HG02798 (cell line): ENCODE measurements at regions not wholly inside any gene's neighbourhood (a gene's known extent, or its start where the extent isn't known, plus 50 kb on each side); places are given as distances from the start of the nearest gene placed in this dataset.

Source experiments
- ATAC-seq: cut with Tn5 transposase; IDR thresholded peaks from one replicate; pipeline ENCODE4 v1.9.1; 2021; ENCODE audit warnings: mild to moderate bottlenecking; ENCODE audit not compliant: unreplicated experiment, poor library complexity

DNA sequence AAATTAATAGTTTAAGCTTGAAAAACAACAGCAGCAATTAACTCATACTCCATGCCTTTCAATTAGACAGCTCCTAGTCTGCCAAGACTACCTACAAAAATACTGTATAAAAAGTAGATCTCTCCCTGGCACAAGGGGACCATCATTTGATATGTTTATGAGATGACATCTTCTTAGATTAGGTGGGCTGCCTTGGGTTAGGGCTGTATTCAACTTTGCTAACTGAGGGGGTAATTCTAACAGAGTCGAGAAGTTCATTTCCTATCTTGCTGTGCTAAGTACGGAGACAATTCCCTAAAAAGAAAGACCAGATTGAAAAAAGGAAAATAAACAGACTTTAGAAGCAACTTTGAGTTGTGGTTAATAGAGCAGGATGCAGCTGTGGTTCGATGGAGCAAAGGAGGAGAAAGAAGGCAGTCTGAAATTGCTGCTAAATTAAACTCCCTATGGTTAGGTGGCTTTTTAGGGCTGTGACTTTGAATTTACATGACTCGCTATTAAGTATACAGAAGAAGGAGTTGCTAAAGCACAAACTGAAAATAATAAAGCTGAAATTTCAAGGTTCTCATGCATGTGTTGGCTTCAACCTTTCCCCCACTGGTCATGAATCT lies 75.4 kb downstream of the CDC7 start:
- ATAC-seq = no peak

- no peak for ATAC-seq
Observed at GRCh38 chr1:91578320-91579109, 77.9 kb downstream of the CDC7 start.

- ATAC-seq = no peak
Observed at GRCh38 chr1:91579658-91580228, 79.1 kb downstream of the CDC7 start.

GRCh38 chr1:91582431-91582921 lies 81.8 kb downstream of the CDC7 start:
- no peak for ATAC-seq

DNA sequence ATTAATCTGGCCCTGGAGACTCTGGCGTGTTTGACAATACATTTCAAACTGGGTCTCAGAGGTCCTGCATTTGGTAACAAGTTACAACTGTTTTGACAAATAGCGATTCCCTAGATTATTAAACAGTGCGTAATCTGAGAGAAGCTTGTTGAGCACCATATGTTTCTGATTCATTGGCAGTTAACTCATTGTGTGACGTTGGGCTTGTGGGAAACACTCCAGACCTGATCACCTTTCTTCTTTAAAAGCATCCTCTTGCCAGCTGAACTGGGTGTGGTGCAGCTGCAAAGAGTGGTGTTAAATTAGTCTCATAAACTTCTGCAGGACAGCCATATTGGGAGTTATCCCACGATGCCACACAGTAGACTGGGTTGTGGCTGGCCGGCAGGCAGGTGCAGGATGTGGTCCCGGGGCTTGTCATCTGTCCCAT lies 82.7 kb downstream of the CDC7 start:
- no peak for ATAC-seq

DNA sequence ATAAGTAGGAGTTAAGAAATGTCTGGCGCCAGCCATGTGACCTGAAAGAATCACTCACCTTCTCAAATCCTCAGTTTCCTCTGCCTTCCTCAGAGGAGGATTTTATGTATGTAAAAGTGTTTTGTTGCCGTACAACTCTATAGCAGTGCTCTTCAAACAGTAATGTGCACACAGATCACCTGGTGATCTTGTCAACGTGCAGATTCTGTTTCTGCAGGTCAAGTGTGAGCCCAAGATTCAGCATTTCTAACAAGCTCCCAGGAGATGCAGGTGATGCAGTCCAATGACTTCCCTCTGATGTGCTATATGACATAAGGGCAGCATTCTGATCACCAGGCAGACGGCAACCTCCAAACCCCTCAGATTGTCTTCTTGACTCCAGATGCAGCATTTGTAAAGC lies 83.7 kb downstream of the CDC7 start:
- no peak for ATAC-seq

- ATAC-seq = no peak
Observed at GRCh38 chr1:91584878-91585277, 84.2 kb downstream of the CDC7 start.

DNA sequence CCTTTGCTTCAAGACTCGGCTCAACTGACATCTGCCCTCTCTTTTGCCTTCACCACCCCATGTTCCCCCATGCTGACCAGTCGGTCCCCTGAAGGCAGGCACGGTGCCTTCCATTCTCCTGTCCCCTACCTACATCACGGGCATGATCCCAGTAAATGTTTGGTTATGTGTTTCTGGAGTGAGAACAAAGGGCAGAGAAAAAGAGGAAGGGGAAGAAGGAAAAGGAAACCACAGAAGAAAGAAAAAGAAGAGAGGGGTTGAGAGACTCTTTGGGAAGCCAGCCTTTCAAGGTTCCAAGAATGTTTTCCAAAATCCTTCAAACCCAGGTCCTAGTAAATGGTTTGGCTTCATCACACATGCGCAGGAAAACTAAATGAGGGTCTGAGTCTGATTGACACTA lies 84.9 kb downstream of the CDC7 start:
- no peak for ATAC-seq

DNA sequence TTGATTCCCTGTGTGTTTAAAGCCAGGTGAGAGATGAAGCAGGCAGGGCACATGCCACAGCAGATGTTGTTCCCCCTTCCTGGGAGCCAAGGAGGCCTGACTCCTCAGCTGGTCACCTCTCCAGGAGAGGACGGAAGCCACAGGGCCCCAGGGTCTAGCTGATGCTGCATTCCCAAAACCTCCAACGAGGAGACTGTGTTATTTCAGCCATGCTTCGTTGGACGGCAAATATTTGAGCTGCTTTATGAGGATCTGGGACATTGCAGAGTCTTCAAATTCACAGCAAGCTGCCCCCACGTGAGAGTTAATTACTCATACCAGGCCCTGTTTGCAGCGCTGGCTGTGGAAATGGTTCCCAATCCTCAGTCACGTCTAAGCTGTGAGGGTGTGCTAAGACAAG lies 85.3 kb downstream of the CDC7 start:
- no peak for ATAC-seq

- no peak for ATAC-seq
Observed at GRCh38 chr1:91589437-91589836, 88.8 kb downstream of the CDC7 start.

DNA sequence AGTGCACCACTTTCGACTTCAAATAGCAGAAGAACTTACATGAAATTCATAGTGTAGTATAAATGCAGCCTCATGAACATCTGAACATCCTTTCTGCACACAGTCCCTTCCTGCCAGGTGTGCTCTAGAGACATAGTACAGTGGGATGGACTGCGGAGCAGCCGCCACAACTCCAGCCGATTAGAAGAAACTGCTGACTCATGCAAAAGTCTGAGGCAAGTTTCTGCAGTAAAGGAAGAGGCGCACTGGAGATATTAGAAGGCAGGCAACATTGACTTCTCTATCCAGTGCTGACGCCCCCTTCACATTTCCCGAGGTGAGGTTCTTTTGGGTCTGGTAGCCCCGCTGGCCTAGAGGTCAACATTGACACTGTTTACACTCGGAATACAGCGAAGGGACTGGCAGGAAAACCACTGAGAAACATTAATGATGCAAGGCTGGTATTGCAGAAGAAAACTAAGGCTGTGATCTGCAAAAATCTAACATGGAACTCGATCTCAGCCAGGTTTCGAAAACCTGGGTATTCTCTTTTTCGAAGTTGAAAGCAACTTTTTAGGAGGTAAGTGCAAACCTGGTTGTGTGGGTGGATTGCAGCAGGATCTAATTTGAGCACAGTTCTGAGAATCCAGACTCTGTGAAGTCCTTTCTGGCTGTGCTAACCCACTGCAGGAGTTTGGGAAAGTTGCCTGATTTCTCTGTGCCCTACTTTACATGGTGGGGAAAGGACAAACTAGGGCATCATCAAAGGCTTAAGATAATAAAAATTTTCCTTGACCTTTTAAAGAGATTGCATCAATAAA lies 90.7 kb downstream of the CDC7 start:
- ATAC-seq = no peak

- ATAC-seq = no peak
Observed at GRCh38 chr1:91592716-91593477, 92.2 kb downstream of the CDC7 start.

GRCh38 chr1:91594383-91595055 lies 93.9 kb downstream of the CDC7 start:
- ATAC-seq = no peak

- no peak for ATAC-seq
Observed at GRCh38 chr1:91596474-91596873, 95.8 kb downstream of the CDC7 start.

DNA sequence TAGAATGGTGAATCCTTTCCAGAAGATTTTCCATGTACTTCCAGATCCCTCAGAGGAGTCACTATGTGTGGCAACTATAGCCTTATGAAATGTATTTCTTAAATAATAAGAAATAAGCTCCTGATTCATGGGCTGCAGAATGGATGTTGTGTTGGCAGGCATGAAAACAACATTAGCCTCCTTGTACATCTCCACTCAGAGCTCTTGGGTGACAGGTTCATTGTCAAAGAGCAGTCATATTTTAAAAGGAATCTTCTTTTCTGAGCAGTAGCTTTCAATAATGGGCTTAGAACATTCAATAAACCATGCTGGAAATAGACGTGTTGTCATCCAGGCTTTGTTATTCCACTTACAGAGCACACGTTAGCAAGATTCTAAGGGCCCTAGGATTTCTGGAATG lies 96.6 kb downstream of the CDC7 start:
- no peak for ATAC-seq

GRCh38 chr1:91600431-91601337 lies 100.0 kb downstream of the CDC7 start:
- ATAC-seq = no peak

GRCh38 chr1:91601554-91602376 lies 101.1 kb downstream of the CDC7 start:
- ATAC-seq = no peak

- no peak for ATAC-seq
Observed at GRCh38 chr1:91603409-91603808, 102.8 kb downstream of the CDC7 start.
